8988T (cell line): ENCODE measurements at regions not wholly inside any gene's neighbourhood (a gene's known extent, or its start where the extent isn't known, plus 50 kb on each side); places are given as distances from the start of the nearest gene placed in this dataset.
"Not testable (repeated sequence)": the region's sequence is repeated elsewhere in the genome, so short reads cannot be mapped to it uniquely, and the experiment has no call there.

Experiments
- DNase-seq: peaks from one replicate; pipeline ENCODE4 v3.0.0; 2011

- no peak for DNase-seq
Measured at GRCh38 chr6:154923199-154923869, 71.8 kb upstream of the TIAM2 start.

GRCh38 chr6:154925130-154925529 lies 70.0 kb upstream of the TIAM2 start:
- no peak for DNase-seq

- DNase-seq: no peak
Measured at GRCh38 chr6:154926366-154926765, 68.7 kb upstream of the TIAM2 start.

GRCh38 chr6:154928325-154928922 lies 66.7 kb upstream of the TIAM2 start:
- DNase-seq: peak; percentile 39

GRCh38 chr6:154930451-154930851 lies 64.7 kb upstream of the TIAM2 start:
- no peak for DNase-seq

- DNase-seq: no peak
Measured at GRCh38 chr6:154931711-154932424, 63.2 kb upstream of the TIAM2 start.

- no peak for DNase-seq
Measured at GRCh38 chr6:154932515-154933027, 62.5 kb upstream of the TIAM2 start.

- no peak for DNase-seq
Measured at GRCh38 chr6:154933181-154933827, 61.8 kb upstream of the TIAM2 start.

GRCh38 chr6:154937306-154938220 lies 57.6 kb upstream of the TIAM2 start:
- DNase-seq: no peak

GRCh38 chr6:154938221-154938580 lies 56.9 kb upstream of the TIAM2 start:
- DNase-seq: no peak

GRCh38 chr6:154938727-154939285 lies 56.3 kb upstream of the TIAM2 start:
- DNase-seq: not testable (repeated sequence)

- no peak for DNase-seq
Measured at GRCh38 chr6:154942770-154943169, 52.3 kb upstream of the TIAM2 start.

GRCh38 chr6:154945271-154945890 lies 49.7 kb upstream of the TIAM2 start:
- no peak for DNase-seq
